Activated T-cell treated with anti-CD3 and anti-CD28 coated beads for 48 hours (primary cell): ENCODE measurements at regions not wholly inside any gene's neighbourhood (a gene's known extent, or its start where the extent isn't known, plus 50 kb on each side); places are given as distances from the start of the nearest gene placed in this dataset.
"Not testable (repeated sequence)": the region's sequence is repeated elsewhere in the genome, so short reads cannot be mapped to it uniquely, and the experiment has no call there.

Source experiments
- DNase-seq: peaks from one replicate; pipeline ENCODE4 v3.0.0-alpha.2; 2020; ENCODE audit warnings: low read depth

GRCh38 chr3:59254976-59255375 is 205.2 kb upstream of the CFAP20DC start:
- no peak for DNase-seq

GRCh38 chr3:59254433-59254832 is 204.6 kb upstream of the CFAP20DC start:
- no peak for DNase-seq

GRCh38 chr3:59253523-59253922 is 203.7 kb upstream of the CFAP20DC start:
- DNase-seq: no peak

GRCh38 chr3:59251869-59252268 is 202.0 kb upstream of the CFAP20DC start:
- DNase-seq: no peak

GRCh38 chr3:59250600-59250999 is 200.8 kb upstream of the CFAP20DC start:
- no peak for DNase-seq

GRCh38 chr3:59249698-59250361 is 200.0 kb upstream of the CFAP20DC start:
- DNase-seq: no peak

GRCh38 chr3:59249004-59249403 is 199.2 kb upstream of the CFAP20DC start:
- no peak for DNase-seq

GRCh38 chr3:59247402-59247841 is 197.6 kb upstream of the CFAP20DC start:
- DNase-seq: no peak

- no peak for DNase-seq
Measured at GRCh38 chr3:59246719-59247401, 197.0 kb upstream of the CFAP20DC start.

- no peak for DNase-seq
Measured at GRCh38 chr3:59245859-59246501, 196.2 kb upstream of the CFAP20DC start.

GRCh38 chr3:59245300-59245858 is 195.6 kb upstream of the CFAP20DC start:
- DNase-seq: no peak

GRCh38 chr3:59244343-59244742 is 194.5 kb upstream of the CFAP20DC start:
- no peak for DNase-seq

GRCh38 chr3:59243476-59243875 is 193.7 kb upstream of the CFAP20DC start:
- DNase-seq: no peak

GRCh38 chr3:59240666-59241255 is 190.9 kb upstream of the CFAP20DC start:
- no peak for DNase-seq

- DNase-seq: no peak
Measured at GRCh38 chr3:59237121-59237520, 187.3 kb upstream of the CFAP20DC start.

- peak; percentile 18 for DNase-seq
Measured at GRCh38 chr3:59235634-59236012, 185.8 kb upstream of the CFAP20DC start.

- no peak for DNase-seq
Measured at GRCh38 chr3:59234884-59235633, 185.2 kb upstream of the CFAP20DC start.

- DNase-seq: not testable (repeated sequence)
Measured at GRCh38 chr3:59230379-59230778, 180.6 kb upstream of the CFAP20DC start.

GRCh38 chr3:59213860-59214259 is 164.0 kb upstream of the CFAP20DC start:
- DNase-seq: no peak

GRCh38 chr3:59212128-59212779 is 162.4 kb upstream of the CFAP20DC start:
- no peak for DNase-seq

GRCh38 chr3:59210260-59210659 is 160.4 kb upstream of the CFAP20DC start:
- no peak for DNase-seq
